ENCODE measurements at regions not wholly inside any gene's neighbourhood (a gene's known extent, or its start where the extent isn't known, plus 50 kb on each side); places are given as distances from the start of the nearest gene placed in this dataset.
"Not testable (repeated sequence)": the region's sequence is repeated elsewhere in the genome, so short reads cannot be mapped to it uniquely, and the experiment has no call there.

- Histone ChIP-seq H3K4me1 (peaks cover 0 to 5% (median 0%) of the 10 kb centered on the region in 4 donors), H3K9me3 (peaks cover 0 to 24% (median 0%) of the 10 kb centered on the region in 4 donors), H3K27me3 (peaks cover 0 to 5% of the 10 kb centered on the region in 2 donors), H3K4me3 (no peak overlapping the region), H3K36me3 (no peaks in the 10 kb centered on the region), H3K27ac (no peak overlapping the region)
- TF ChIP-seq POLR2A (IDR thresholded peaks at IDR 0.05) = no peak
- no peak for TF ChIP-seq EP300 (IDR thresholded peaks at IDR 0.05)
- TF ChIP-seq CTCF (IDR thresholded peaks at IDR 0.05) = no peak
- WGBS, 2 donors = 92 to 97% methylated on average over 1 of the region's 1 CpG
- no peak for DNase-seq (ENCODE audit: low spot score in 2 of 2)
Observed at GRCh38 chr16:9014389-9014788, 50.7 kb upstream of the USP7 start.

- Histone ChIP-seq H3K27ac (no peak overlapping the region), H3K4me3 (no peak overlapping the region), H3K36me3 (no peaks in the 10 kb centered on the region), H3K4me1 (peaks cover 0 to 5% (median 0%) of the 10 kb centered on the region in 4 donors), H3K27me3 (peaks cover 0 to 5% of the 10 kb centered on the region in 2 donors), H3K9me3 (peaks cover 0 to 24% (median 0%) of the 10 kb centered on the region in 4 donors)
- no peak for DNase-seq (ENCODE audit: low spot score in 2 of 2)
- WGBS, 2 donors = 87 to 99% methylated on average over 10 of the region's 10 CpGs
- TF ChIP-seq EP300 (IDR thresholded peaks at IDR 0.05) (no peak), POLR2A (IDR thresholded peaks at IDR 0.05) (no peak), CTCF (IDR thresholded peaks at IDR 0.05) (no peak)
Observed at GRCh38 chr16:9015489-9015888, 51.8 kb upstream of the USP7 start.

- H3K27ac ChIP-seq; DNase-seq (ENCODE audit: low spot score in 2 of 2); H3K27me3 ChIP-seq; H3K36me3 ChIP-seq; H3K4me3 ChIP-seq; H3K4me1 ChIP-seq: not testable (repeated sequence)
- H3K9me3 ChIP-seq = peaks cover 0 to 24% (median 0%) of the 10 kb centered on the region in 4 donors
- WGBS, 2 donors = 95 to 96% methylated on average over 1 of the region's 1 CpG
Observed at GRCh38 chr16:9016005-9016404, 52.3 kb upstream of the USP7 start.

DNA sequence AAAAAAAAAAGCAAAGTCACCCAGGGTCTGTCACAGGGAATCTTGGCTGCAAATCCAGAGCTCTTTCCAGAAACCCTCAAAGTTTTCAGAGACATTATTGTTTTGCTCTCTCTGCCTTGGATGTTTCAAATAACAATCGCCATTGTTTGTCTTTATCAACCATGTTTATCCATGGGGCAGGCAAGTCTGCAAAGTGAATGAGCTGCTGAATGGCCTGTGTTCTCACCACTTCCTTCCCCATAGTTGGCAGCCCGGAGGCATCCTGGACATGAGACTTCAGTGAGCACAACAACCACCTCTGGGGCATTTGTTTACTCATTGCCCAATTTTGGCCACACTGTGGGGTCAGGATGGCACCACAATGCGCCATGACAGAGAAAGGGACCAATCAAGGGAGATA lies 53.1 kb upstream of the USP7 start:
- Histone ChIP-seq H3K4me1 (peaks cover 0 to 5% (median 0%) of the 10 kb centered on the region in 4 donors), H3K27me3 (peaks cover 0 to 5% of the 10 kb centered on the region in 2 donors)
- TF ChIP-seq CTCF (IDR thresholded peaks at IDR 0.05) (no peak), POLR2A (IDR thresholded peaks at IDR 0.05) (no peak), EP300 (IDR thresholded peaks at IDR 0.05) (no peak)

GRCh38 chr16:9027070-9027799 lies 63.5 kb upstream of the USP7 start:
- Histone ChIP-seq H3K27ac (no peak overlapping the region), H3K9me3 (no peaks in the 10 kb centered on the region), H3K36me3 (no peaks in the 10 kb centered on the region), H3K27me3 (no peaks in the 10 kb centered on the region), H3K4me1 (no peaks in the 10 kb centered on the region), H3K4me3 (no peak overlapping the region)
- no peak for DNase-seq (ENCODE audit: low spot score in 2 of 2)
- TF ChIP-seq EP300 (IDR thresholded peaks at IDR 0.05) = no peak
- TF ChIP-seq CTCF (IDR thresholded peaks at IDR 0.05) = no peak
- TF ChIP-seq POLR2A (IDR thresholded peaks at IDR 0.05) = no peak
- 81 to 83% methylated on average over 13 of the region's 13 CpGs for whole genome bisulfite sequencing, 2 donors

More for the DNA sequence above, 53.1 kb upstream of the USP7 start:
- H3K36me3 ChIP-seq = no peaks in the 10 kb centered on the region
- WGBS, 2 donors = 31 to 52% methylated on average over 3 of the region's 3 CpGs
- H3K4me3 ChIP-seq = no peak overlapping the region
- DNase-seq (ENCODE audit: low spot score in 2 of 2) = no peak
- no peak overlapping the region for H3K27ac ChIP-seq
- H3K9me3 ChIP-seq = peaks cover 0 to 24% (median 0%) of the 10 kb centered on the region in 4 donors

DNA sequence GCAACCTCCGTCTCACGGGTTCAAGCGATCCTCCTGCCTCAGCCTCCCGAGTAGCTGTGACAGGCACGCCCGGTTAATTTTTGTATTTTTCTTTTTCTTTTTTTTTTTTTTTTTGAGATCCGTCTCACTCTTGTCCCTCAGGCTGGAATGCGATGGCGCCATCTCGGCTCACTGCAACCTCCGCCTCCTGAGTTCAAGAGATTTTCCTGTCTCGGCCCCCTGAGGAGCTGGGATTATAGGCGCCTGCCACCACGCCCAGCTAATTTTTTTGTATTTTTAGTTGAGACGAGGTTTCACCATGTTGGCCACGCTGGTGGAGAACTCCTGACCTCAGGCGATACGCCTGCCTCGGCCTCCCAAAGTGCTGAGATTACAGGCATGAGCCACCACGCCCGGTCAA lies 63.0 kb upstream of the HAPSTR1 start:
- H3K9me3 ChIP-seq; H3K36me3 ChIP-seq; H3K27ac ChIP-seq; DNase-seq (ENCODE audit: low spot score in 2 of 2); H3K27me3 ChIP-seq; H3K4me3 ChIP-seq; H3K4me1 ChIP-seq: not testable (repeated sequence)
- WGBS, 2 donors = 82 to 86% methylated on average over 21 of the region's 21 CpGs
